ENCODE measurements at regions not wholly inside any gene's neighbourhood (a gene's known extent, or its start where the extent isn't known, plus 50 kb on each side); places are given as distances from the start of the nearest gene placed in this dataset.

DNA sequence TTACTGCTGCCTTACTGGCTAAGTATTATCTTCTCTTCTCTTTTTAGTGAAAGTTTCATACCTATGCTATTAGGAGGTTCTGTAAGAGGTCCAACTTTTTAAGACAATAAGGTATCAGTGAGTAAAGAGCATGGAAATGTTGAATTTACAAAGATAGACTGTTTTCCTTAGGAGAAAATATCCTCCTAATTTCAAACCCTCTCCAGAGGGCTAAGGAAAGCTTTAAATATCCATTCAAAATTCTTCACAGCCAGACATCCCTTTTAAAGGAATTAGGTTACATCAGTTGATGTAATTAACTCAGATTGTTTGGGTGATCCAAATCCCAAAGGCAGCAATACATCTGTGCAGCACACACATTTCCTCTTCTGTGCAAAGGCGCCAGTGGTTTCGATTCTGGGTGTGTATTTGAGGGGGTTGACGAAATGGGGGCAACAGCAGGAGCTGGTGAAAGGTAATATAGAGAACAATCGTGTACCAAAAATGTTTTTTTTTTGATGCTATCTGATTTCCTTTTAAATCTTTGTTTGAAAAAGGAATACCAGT, 273.8 kb upstream of the RPS23 start:
- Histone ChIP-seq H3K27me3 (ENCODE audit: control insufficient read depth in 1 of 2, insufficient read depth in 2 of 2, low read length in 2 of 2) (no peaks in the 10 kb centered on the region), H4K20me1 (ENCODE audit: insufficient read depth, low read length) (no peaks in the 10 kb centered on the region), H3K36me3 (replicated peaks in 1 of 2; ENCODE audit: control insufficient read depth in 1 of 2, insufficient read depth in 2 of 2, low read length in 2 of 2) (no peaks in the 10 kb centered on the region), H3K4me1 (ENCODE audit: insufficient read depth, low read length) (no peaks in the 10 kb centered on the region), H2AFZ (ENCODE audit: low read length) (no peak overlapping the region), H3K4me2 (ENCODE audit: low read depth, low read length) (no peak overlapping the region), H3K79me2 (ENCODE audit: insufficient read depth, low read length) (no peaks in the 10 kb centered on the region), H3K9ac (ENCODE audit: insufficient read depth, low read depth, low read length) (no peak overlapping the region), H3K27ac (ENCODE audit: extremely low read length, insufficient read depth, low read length) (no peak overlapping the region), H3K9me3 (ENCODE audit: low read length) (no peaks in the 10 kb centered on the region), H3K4me3 (replicated peaks in 1 of 3; ENCODE audit: insufficient read depth in 1 of 3, low read depth in 2 of 3, low read length in 3 of 3) (no peak overlapping the region)
- CTCF ChIA-PET (ENCODE audit: low intra/inter-chr PET ratio, low total read pairs): no interaction called here
- FAIRE-seq: no peak
- no peak for DNase-seq (ENCODE audit: low spot score)
- POLR2A ChIA-PET: no interaction called here
- 47% methylated on average over 4 of the region's 4 CpGs for WGBS (ENCODE audit: low lambda C conversion rate)
- no peak for ATAC-seq
- BruUV-seq (replicated peaks): no TSS peak
- in situ Hi-C loops (cut with HindIII; ENCODE audit: extremely low pct_ligation_motif_present, low pct_unique_long_range_greater_than_20kb) (no loop called here), intact Hi-C loops (cut with micrococcal nuclease; ENCODE audit: unreplicated experiment) (no loop called here)
- TF ChIP-seq MEF2D (CRISPR knock-in tag; IDR thresholded peaks at IDR 0.05): no peak
- TF ChIP-seq XRCC5 (optimal IDR thresholded peaks at IDR 0.05; ENCODE audit: low read length): no peak
- no peak for TF ChIP-seq ZNF256 (CRISPR knock-in tag; conservative IDR thresholded peaks at IDR 0.05)
- TF ChIP-seq ZBTB10 (CRISPR knock-in tag; IDR thresholded peaks at IDR 0.05; ENCODE audit: borderline replicate concordance): no peak
- TF ChIP-seq, protein P1, sequence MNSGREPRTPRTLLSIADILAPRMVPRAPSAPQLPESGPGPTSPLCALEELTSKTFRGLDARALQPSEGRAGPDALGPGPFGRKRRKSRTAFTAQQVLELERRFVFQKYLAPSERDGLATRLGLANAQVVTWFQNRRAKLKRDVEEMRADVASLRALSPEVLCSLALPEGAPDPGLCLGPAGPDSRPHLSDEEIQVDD (CRISPR knock-in tag; IDR thresholded peaks at IDR 0.05; ENCODE audit: borderline replicate concordance): no peak
- TF ChIP-seq ATM (IDR thresholded peaks at IDR 0.05; ENCODE audit: borderline replicate concordance): no peak
- no peak for TF ChIP-seq ZNF124 (CRISPR knock-in tag; IDR thresholded peaks at IDR 0.05)
- no peak for TF ChIP-seq ZBTB20 (CRISPR knock-in tag; IDR thresholded peaks at IDR 0.05; ENCODE audit: borderline replicate concordance, low read depth)
- no peak for TF ChIP-seq DR1 (CRISPR knock-in tag; IDR thresholded peaks at IDR 0.05)
- no peak for TF ChIP-seq CAMTA2 (CRISPR knock-in tag; IDR thresholded peaks at IDR 0.05; ENCODE audit: borderline replicate concordance)
- TF ChIP-seq, protein P2, sequence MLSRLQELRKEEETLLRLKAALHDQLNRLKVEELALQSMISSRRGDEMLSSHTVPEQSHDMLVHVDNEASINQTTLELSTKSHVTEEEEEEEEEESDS (CRISPR knock-in tag; IDR thresholded peaks at IDR 0.05; ENCODE audit: borderline replicate concordance): no peak
- no peak for TF ChIP-seq ZSCAN31 (CRISPR knock-in tag; IDR thresholded peaks at IDR 0.05; ENCODE audit: low read depth)
- no peak for TF ChIP-seq ZNF510 (CRISPR knock-in tag; IDR thresholded peaks at IDR 0.05; ENCODE audit: low read depth)
- no peak for TF ChIP-seq ZNF704 (CRISPR knock-in tag; IDR thresholded peaks at IDR 0.05; ENCODE audit: borderline replicate concordance)

All from HepG2 (cell line).